GM12864 (cell line): ENCODE measurements at regions not wholly inside any gene's neighbourhood (a gene's known extent, or its start where the extent isn't known, plus 50 kb on each side); places are given as distances from the start of the nearest gene placed in this dataset.

Experiments used
- DNase-seq: peaks from one replicate; pipeline ENCODE4 v3.0.0-alpha.2; 2011; ENCODE audit warnings: low read depth
- H3K4me3 ChIP-seq: 2 replicates; pipeline ENCODE4 v1.5.1; 2011; ENCODE audit warnings: mild to moderate bottlenecking, low read depth, low read length, control low read depth
- CTCF ChIP-seq: IDR thresholded peaks from 2 replicates; pipeline ENCODE4 v1.5.1; 2011; ENCODE audit warnings: low read depth, mild to moderate bottlenecking, moderate library complexity, low read length, control low read depth, inconsistent platforms; ENCODE audit errors: missing control alignments

GRCh38 chr3:28800203-28800602 lies 451.6 kb upstream of the AZI2 start:
- no peak for TF ChIP-seq CTCF
- DNase-seq, result no peak
- no peak overlapping the region for H3K4me3 ChIP-seq

GRCh38 chr3:28808068-28808467 lies 459.4 kb upstream of the AZI2 start:
- no peak for TF ChIP-seq CTCF
- DNase-seq, result no peak
- H3K4me3 ChIP-seq, result no peak overlapping the region

- DNase-seq, result no peak
- no peak overlapping the region for H3K4me3 ChIP-seq
- TF ChIP-seq CTCF, result no peak
These were observed 464.9 kb upstream of the RBMS3 start for GRCh38 chr3:28816017-28816416.

- DNase-seq, result no peak
- TF ChIP-seq CTCF, result no peak
- H3K4me3 ChIP-seq, result no peak overlapping the region
These were observed 456.6 kb upstream of the RBMS3 start for GRCh38 chr3:28824316-28824715.

- no peak for TF ChIP-seq CTCF
These were observed 454.0 kb upstream of the RBMS3 start for GRCh38 chr3:28826840-28827239.

GRCh38 chr3:28835249-28835648 lies 445.6 kb upstream of the RBMS3 start:
- no peak overlapping the region for H3K4me3 ChIP-seq
- TF ChIP-seq CTCF, result no peak
- no peak for DNase-seq

More at GRCh38 chr3:28826840-28827239, 454.0 kb upstream of the RBMS3 start:
- H3K4me3 ChIP-seq, result no peak overlapping the region
- DNase-seq, result no peak

- no peak for DNase-seq
- H3K4me3 ChIP-seq, result no peak overlapping the region
- TF ChIP-seq CTCF, result no peak
These were observed 445.1 kb upstream of the RBMS3 start for GRCh38 chr3:28835751-28836150.
